GM12892 (cell line): ENCODE measurements at regions not wholly inside any gene's neighbourhood (a gene's known extent, or its start where the extent isn't known, plus 50 kb on each side); places are given as distances from the start of the nearest gene placed in this dataset.

Experiments
- POLR2A ChIP-seq: IDR thresholded peaks from 2 replicates; pipeline ENCODE4 v1.6.1; 2011; ENCODE audit warnings: low read depth, low read length, control low read depth
- TAF1 ChIP-seq: IDR thresholded peaks from 2 replicates; pipeline ENCODE4 v1.6.1; 2011; ENCODE audit warnings: low read depth, mild to moderate bottlenecking, control low read depth, low read length, borderline replicate concordance

DNA sequence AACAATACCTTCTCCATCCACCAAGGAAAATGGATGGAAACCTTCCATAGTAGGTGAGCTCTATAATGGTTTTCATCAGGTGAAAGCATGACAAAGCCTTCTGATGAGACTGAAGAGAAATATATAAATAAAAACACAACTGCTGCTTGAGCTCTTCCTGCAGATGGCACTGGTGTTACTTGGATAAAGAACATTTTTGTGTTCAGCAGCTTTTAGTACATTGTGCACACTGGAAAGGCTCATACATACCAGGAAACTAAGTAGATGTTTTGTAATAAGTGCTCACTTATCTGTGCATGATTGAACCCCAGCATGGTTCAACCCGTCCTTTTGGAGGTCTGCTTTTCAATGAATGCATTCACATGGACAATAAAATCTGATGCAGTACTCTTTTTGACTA is 357.3 kb upstream of the MIS18BP1 start:
- TF ChIP-seq POLR2A = no peak
- TF ChIP-seq TAF1 = no peak
